Jurkat, Clone E6-1 (cell line): ENCODE measurements at regions not wholly inside any gene's neighbourhood (a gene's known extent, or its start where the extent isn't known, plus 50 kb on each side); places are given as distances from the start of the nearest gene placed in this dataset.

ENCODE experiments used
- DNase-seq: peaks from one replicate; pipeline ENCODE4 v3.0.0-alpha.2; 2011; ENCODE audit warnings: low read depth, low spot score
- H3K4me3 ChIP-seq: 2 replicates; pipeline ENCODE4 v1.5.1; 2011; ENCODE audit warnings: mild to moderate bottlenecking, low read length, control low read depth, moderate library complexity

GRCh38 chr11:19502691-19503253 lies 209.9 kb upstream of the NAV2 start:
- no peak overlapping the region for H3K4me3 ChIP-seq
- no peak for DNase-seq

GRCh38 chr11:19501631-19502030 lies 211.0 kb upstream of the NAV2 start:
- H3K4me3 ChIP-seq: no peak overlapping the region
- DNase-seq: no peak

DNA sequence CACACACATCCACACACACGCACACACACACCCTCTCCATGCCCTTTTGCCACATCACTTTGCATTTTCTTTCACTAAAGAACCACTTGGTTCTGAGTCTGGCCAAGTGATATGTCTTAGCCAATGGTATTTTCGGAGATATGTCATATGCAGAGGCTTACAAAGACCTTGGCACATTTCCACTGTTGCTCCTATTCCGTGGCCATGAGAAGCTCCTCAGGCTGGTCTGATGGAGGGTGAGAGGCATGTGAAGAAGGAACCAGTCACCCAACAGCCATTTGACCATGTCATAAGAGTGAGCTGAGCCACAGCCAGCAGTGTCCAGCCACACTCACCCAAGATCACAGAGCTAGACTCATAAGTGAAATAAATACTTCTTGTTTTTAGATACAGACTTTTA lies 212.6 kb upstream of the NAV2 start:
- no peak overlapping the region for H3K4me3 ChIP-seq
- DNase-seq: no peak

- H3K4me3 ChIP-seq: no peak overlapping the region
- DNase-seq: no peak
Measured at GRCh38 chr11:19499026-19499669, 213.5 kb upstream of the NAV2 start.

DNA sequence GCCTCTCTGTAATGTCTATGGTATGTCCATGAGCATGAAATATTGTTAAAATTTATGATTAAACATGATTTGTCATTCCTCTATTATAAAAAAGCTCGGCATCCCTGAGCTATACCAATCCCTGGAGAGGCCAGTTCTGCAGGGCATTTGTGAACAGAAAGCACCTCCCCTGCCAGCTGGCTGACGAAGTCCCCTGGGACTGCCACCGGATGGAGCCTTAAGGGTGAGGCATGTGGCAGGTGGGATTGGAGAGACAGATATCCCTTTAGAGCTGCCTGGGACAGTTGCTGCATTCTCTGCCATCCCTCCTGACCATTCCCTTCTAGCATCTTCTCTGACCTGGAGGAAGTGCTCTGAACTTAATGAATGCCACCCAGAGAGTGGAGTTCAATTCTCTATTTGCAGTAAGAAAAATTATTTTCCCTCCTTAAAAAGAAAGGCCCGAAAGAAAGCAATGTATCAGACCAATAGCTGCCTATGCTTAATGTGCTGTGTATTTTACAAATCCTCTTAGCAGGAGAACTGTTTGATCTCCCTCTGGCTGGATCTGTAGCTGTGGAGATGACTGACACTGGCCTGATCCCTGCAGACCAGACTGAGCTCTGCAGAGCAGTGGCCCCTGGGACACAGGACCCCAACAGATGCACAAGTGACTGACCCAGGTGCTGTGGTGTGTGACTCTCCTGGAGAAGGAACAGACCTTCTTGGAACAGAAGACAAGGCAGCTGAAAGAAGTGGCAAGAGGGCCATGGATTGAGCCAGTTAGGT lies 219.0 kb upstream of the NAV2 start:
- H3K4me3 ChIP-seq: no peak overlapping the region
- DNase-seq: no peak

- no peak for DNase-seq
Measured at GRCh38 chr11:19482319-19483100, 230.1 kb upstream of the NAV2 start.

GRCh38 chr11:19480540-19480939 lies 232.1 kb upstream of the NAV2 start:
- no peak for DNase-seq
- H3K4me3 ChIP-seq: no peak overlapping the region

More at GRCh38 chr11:19482319-19483100, 230.1 kb upstream of the NAV2 start:
- H3K4me3 ChIP-seq: no peak overlapping the region

DNA sequence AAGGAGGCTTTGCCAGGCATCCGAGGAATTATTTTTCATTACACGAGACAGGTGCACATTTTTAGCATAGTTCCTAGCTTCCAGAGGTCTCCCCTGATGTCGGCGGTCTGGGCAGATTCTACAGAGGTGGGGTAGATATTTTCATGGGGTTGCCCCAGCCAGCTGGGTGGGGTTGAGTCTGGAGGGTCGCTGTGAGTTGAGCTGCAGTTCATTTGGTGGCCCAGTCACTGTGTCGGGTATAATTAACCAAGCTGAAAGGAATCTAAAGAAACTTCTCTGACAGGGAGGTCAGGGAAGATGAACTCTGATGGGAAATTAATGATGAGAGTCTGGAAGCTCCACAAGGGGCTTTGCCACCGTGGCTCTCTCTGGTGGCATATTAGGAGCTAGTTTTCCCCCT lies 233.7 kb upstream of the NAV2 start:
- DNase-seq: no peak
- no peak overlapping the region for H3K4me3 ChIP-seq

DNA sequence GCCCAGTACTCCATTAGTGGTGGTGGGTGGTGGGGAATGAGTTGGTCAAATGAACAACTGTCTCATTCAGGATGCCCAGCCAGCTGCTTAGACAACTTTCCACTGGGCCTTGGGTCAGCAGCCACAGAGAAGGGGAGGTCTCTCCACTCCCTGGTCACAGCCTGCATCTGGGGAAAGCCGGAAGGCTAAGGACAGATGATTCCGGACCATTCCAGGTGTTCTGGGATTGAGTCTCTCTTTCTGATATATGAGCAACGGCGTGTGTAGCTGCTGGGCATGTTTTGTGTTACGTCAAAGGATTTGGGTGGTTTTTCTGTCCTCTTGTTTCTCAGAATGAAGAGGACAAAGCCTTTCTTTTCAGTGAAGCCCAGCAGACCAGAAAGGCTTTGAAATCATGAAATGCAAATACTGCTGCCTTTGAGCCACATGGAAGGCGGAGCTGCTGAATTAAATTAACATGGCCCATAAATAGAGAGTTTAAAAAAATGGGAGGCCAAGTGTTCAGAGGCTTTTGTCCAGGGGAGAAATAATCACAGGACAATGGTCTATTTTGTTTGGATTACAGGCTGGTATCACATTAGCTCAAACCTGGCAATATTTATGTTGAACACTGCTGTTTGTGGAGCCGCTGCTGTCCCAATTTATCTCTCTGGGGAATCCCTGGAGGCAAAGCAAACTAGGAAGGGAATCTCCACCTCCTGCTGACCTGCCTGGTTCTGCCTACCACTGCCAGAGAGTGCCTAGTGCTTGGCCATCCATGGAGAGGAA lies 234.4 kb upstream of the E2F8 start:
- H3K4me3 ChIP-seq: no peak overlapping the region
- no peak for DNase-seq

- no peak for DNase-seq
- no peak overlapping the region for H3K4me3 ChIP-seq
Measured at GRCh38 chr11:19474211-19474610, 233.5 kb upstream of the E2F8 start.

- DNase-seq: no peak
- no peak overlapping the region for H3K4me3 ChIP-seq
Measured at GRCh38 chr11:19472679-19473078, 231.9 kb upstream of the E2F8 start.

- DNase-seq: no peak
- no peak overlapping the region for H3K4me3 ChIP-seq
Measured at GRCh38 chr11:19467904-19468303, 227.2 kb upstream of the E2F8 start.

- DNase-seq: no peak
- H3K4me3 ChIP-seq: no peak overlapping the region
Measured at GRCh38 chr11:19466314-19466713, 225.6 kb upstream of the E2F8 start.

GRCh38 chr11:19463976-19464375 lies 223.2 kb upstream of the E2F8 start:
- no peak for DNase-seq
- no peak overlapping the region for H3K4me3 ChIP-seq

- H3K4me3 ChIP-seq: no peak overlapping the region
- no peak for DNase-seq
Measured at GRCh38 chr11:19460718-19461405, 220.1 kb upstream of the E2F8 start.

DNA sequence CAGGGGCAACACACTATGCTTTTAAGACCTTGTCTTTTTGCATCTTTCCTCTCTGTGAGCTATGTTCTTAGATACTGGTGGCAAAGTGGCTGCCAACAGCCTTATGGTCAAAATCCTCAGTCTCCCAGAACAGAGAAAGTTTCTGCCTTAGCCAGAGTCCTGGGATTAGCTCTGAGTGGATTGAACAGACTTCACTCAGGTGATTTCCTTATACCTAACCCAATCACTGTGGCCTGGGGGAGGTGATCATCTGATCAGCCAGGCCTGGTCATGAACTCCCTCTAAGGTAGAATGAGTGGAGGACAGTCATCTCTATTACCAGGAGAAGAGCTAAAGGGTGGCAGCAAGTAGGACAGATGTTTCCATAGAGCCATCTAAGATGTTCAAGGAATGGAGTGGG lies 218.5 kb upstream of the E2F8 start:
- no peak for DNase-seq
- no peak overlapping the region for H3K4me3 ChIP-seq

DNA sequence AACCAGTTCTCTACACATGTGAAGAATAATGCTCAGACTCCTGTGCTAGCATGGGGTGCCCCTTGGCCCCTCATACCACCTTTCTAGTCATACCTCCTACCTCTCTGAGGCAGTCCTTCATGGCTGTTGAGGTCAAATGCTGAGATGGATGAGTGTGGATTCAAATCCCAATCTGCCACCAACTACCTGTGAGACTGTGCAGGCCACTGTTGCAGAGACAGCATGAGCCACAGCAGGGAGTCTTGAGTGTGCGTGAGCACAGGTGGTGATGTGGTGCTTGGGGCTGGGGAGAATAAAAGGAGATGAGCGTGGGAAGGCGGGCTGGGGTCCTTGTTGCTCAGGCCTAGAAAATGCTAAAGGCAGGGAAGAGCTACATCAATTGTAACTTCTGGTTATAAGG lies 218.0 kb upstream of the E2F8 start:
- DNase-seq: no peak
- H3K4me3 ChIP-seq: no peak overlapping the region

DNA sequence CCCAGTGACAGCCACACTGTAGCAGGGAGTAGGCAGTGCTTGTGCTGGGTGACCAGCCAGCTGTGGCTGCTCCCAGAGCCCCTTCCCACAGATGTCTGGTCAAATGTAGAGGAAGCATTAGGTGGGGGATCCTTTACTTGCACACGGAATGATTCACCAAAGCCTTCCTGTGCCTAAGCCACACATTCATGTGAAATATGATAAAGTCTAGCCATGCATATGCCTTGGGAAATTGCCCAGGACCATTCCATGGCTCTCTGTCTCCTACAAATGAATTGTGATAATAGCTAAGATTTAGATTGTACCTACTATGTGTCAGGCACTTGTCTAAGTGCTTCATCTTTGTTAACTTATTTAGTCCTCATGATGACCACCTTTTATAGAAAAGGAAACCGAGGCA lies 217.5 kb upstream of the E2F8 start:
- no peak overlapping the region for H3K4me3 ChIP-seq
- no peak for DNase-seq

DNA sequence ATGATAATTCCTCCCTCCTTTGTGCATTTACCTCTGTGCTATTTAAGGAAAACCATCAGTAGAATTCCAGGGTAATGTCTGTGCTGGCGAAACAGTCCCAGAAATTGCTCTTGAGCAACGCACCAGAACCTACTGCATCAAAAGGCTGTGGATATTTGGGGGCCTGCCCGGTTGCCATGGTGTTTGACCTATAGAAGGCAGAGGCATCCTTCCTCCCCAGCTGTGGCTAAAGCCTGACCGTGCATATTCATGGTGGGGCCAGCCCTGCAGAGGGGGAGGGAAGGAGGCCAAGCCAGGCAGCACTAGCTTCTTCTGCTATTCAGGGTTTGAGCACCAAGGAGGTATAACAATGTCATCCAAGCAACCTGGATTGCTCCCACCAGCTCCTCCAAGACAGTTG lies 215.0 kb upstream of the E2F8 start:
- DNase-seq: no peak
- no peak overlapping the region for H3K4me3 ChIP-seq
